ENCODE measurements at regions not wholly inside any gene's neighbourhood (a gene's known extent, or its start where the extent isn't known, plus 50 kb on each side); places are given as distances from the start of the nearest gene placed in this dataset.

DNA sequence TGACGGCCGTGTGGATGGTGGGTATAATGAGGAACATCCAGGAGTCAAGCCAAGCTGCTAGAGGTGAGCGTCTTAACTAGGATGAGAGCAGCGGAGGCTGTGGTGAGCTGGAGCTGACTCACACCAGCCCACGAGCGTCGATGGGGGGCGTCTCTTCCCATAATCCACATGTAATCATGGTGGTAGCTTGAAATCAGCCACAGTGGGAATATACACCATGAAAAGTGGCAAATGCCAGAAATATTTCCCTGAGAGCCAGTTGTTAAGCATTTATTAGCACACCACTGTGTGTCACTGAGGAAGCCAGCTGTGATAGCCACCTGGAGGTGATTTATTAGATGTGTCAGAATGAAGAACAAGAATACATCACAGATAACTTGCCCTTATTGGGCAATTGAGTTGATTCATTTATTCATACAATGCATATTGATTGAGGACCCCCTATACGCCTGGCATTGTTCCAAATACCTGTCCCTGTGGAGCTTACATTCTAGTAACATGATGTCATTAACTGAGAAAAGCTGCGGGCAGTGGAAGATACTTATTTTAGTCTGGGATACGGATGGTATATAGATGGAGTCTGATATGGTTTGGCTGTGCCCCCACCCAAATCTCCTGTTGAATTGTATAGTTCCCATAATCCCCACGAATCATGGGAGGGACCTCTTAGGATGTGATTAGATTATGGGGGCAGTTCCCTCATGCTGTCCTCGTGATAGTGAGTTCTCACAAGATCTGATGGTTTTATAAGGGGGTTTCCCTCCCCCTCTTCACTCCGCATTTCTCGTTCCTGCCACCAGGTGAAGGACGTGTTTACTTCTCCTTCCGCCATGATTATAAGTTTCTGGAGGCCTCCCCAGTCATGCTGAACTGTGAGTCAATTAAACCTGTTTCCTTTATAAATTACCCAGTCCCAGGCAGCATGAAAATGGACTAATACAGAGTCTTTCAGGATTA, 473.4 kb downstream of the METTL15 start:
- H3K36me3 ChIP-seq: no peaks in the 10 kb centered on the region
- intact Hi-C loops (cut with micrococcal nuclease): no loop called here
- DNase-seq: no peak
- no peak overlapping the region for H3K27ac ChIP-seq (replicated peaks)
- no peaks in the 10 kb centered on the region for H3K27me3 ChIP-seq (ENCODE audit: low read depth)
- H3K9me3 ChIP-seq (replicated peaks): no peaks in the 10 kb centered on the region
- no peak overlapping the region for H3K4me3 ChIP-seq
- no peaks in the 10 kb centered on the region for H3K4me1 ChIP-seq
- TF ChIP-seq, protein P1, sequence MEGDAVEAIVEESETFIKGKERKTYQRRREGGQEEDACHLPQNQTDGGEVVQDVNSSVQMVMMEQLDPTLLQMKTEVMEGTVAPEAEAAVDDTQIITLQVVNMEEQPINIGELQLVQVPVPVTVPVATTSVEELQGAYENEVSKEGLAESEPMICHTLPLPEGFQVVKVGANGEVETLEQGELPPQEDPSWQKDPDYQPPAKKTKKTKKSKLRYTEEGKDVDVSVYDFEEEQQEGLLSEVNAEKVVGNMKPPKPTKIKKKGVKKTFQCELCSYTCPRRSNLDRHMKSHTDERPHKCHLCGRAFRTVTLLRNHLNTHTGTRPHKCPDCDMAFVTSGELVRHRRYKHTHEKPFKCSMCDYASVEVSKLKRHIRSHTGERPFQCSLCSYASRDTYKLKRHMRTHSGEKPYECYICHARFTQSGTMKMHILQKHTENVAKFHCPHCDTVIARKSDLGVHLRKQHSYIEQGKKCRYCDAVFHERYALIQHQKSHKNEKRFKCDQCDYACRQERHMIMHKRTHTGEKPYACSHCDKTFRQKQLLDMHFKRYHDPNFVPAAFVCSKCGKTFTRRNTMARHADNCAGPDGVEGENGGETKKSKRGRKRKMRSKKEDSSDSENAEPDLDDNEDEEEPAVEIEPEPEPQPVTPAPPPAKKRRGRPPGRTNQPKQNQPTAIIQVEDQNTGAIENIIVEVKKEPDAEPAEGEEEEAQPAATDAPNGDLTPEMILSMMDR (IDR thresholded peaks at IDR 0.05; ENCODE audit: borderline replicate concordance): no peak

DNA sequence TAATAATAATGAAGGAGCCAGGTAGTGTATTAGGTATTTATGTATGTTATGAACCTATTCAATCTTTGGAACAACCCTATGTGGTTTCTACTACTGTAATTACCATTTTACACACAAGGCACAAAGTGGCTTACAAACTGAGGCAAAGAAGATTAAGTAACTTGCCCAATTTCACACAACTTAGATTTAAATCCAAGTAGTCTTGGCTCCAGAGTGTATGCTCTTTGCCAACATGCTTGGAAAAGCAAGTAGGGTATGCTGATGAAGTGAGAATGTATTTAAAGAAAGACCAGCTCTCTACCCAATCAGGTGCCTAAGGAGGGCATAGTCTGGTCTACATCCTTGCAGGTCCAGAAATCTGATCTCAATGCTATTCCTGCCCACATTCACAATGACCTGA, 463.2 kb downstream of the METTL15 start:
- intact Hi-C loops (cut with micrococcal nuclease): no loop called here
- DNase-seq: no peak
- TF ChIP-seq, protein P1 (IDR thresholded peaks at IDR 0.05; ENCODE audit: borderline replicate concordance): no peak
- no peaks in the 10 kb centered on the region for H3K36me3 ChIP-seq
- no peaks in the 10 kb centered on the region for H3K27me3 ChIP-seq (ENCODE audit: low read depth)
- H3K4me1 ChIP-seq: peaks cover 8% of the 10 kb centered on the region
- H3K4me3 ChIP-seq: no peak overlapping the region
- H3K27ac ChIP-seq (replicated peaks): no peak overlapping the region
- no peaks in the 10 kb centered on the region for H3K9me3 ChIP-seq (replicated peaks)

DNA sequence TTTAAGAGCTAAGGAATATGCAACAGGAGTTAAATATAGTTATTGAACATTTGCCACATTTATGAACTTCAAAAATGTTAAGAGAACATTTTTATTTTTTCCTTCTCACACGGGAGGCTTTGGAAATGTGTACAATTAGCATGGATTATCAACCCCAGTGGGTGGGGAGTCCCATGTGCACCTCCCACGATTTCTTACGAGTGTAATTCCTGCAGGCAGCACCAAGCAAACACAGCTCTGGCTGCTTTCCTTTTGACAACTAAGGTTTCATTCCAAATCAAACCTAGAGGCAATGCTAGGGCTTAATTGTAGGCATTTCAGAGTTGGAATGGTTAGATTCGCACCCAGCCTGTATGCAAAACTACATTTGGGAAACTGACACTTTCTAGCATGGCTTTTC, 460.9 kb downstream of the METTL15 start:
- Histone ChIP-seq H3K27ac (replicated peaks) (no peak overlapping the region), H3K27me3 (ENCODE audit: low read depth) (no peaks in the 10 kb centered on the region), H3K36me3 (no peaks in the 10 kb centered on the region), H3K9me3 (replicated peaks) (no peaks in the 10 kb centered on the region), H3K4me3 (no peak overlapping the region), H3K4me1 (peaks cover 16% of the 10 kb centered on the region)
- intact Hi-C loops (cut with micrococcal nuclease): no loop called here
- DNase-seq: no peak
- TF ChIP-seq, protein P1 (IDR thresholded peaks at IDR 0.05; ENCODE audit: borderline replicate concordance): no peak

DNA sequence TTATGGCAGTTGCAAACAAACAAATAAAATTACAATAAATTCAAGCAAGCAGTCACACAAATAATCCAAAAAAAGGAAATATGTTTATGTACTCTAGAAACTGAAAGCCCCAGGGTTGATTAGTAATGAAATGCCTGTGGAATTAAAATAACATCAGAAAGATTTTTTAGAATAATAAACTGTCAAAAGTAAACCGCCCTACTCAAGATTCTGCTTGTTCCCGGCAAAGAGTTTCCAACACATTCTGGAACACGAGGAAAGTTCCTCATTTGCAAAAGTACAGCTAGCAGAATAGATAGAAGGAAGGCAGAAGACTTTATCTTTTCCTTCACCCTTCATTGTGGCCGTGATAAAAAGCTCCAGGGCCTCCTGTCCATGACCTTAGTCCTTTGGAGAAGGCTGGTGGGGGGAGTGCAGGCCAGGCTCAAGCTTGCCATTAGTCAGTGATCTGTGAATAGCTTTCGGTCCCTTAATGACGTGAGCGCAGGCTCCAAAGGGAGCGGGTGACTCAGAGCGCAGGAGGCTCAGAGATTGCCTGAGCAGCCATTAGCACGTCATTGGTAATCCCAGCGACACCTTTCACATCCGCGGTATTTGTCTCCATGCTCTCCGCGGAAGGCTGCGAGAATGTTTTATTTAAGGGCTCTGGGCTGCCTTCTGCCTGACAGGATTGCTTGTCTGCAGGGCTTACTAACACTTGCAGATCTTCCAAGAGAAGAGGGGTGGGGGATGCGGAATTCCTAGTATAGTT, 458.3 kb downstream of the METTL15 start:
- DNase-seq: peak; percentile 78
- Histone ChIP-seq H3K36me3 (no peaks in the 10 kb centered on the region), H3K4me3 (peak overlapping the region; percentile 49), H3K9me3 (replicated peaks) (no peaks in the 10 kb centered on the region), H3K4me1 (peaks cover 16% of the 10 kb centered on the region), H3K27ac (replicated peaks) (peak overlapping the region; percentile 65), H3K27me3 (ENCODE audit: low read depth) (no peaks in the 10 kb centered on the region)
- TF ChIP-seq, protein P1 (IDR thresholded peaks at IDR 0.05; ENCODE audit: borderline replicate concordance): no peak
- intact Hi-C loops (cut with micrococcal nuclease): no loop called here

DNA sequence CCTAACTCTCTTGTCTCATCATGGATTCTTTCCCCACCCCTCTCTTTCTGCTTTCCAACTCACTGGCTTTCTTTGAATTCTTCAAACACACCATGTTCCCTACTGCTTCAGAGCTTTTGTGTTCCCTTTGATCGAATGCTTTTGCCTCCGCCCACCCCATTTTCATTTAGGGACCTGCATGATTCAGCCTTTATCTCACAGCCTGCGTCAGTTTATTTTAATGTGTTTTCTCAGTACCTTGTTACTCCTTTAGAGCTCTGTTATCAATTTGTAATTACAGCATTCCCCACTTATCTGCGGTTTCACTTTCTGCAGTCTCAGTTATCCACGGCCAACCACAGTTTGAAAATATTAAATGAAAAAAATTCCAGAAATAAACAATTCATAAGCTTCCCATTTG, 451.3 kb downstream of the METTL15 start:
- no peaks in the 10 kb centered on the region for H3K36me3 ChIP-seq
- intact Hi-C loops (cut with micrococcal nuclease): no loop called here
- H3K9me3 ChIP-seq (replicated peaks): no peaks in the 10 kb centered on the region
- H3K27ac ChIP-seq (replicated peaks): no peak overlapping the region
- no peaks in the 10 kb centered on the region for H3K27me3 ChIP-seq (ENCODE audit: low read depth)
- TF ChIP-seq, protein P1 (IDR thresholded peaks at IDR 0.05; ENCODE audit: borderline replicate concordance): no peak
- H3K4me3 ChIP-seq: no peak overlapping the region
- DNase-seq: no peak
- H3K4me1 ChIP-seq: no peaks in the 10 kb centered on the region

All from left ventricle myocardium inferior (tissue), 1 donor.